ENCODE measurements at regions not wholly inside any gene's neighbourhood (a gene's known extent, or its start where the extent isn't known, plus 50 kb on each side); places are given as distances from the start of the nearest gene placed in this dataset.

GRCh38 chr14:27721760-27722159 is 1044.8 kb upstream of the FOXG1 start:
- H3K9ac ChIP-seq (ENCODE audit: low read depth, low read length) = no peak overlapping the region
- H3K4me1 ChIP-seq (ENCODE audit: insufficient read depth, low read length) = no peaks in the 10 kb centered on the region
- H2AFZ ChIP-seq (ENCODE audit: low read depth, low read length) = no peak overlapping the region
- no peaks in the 10 kb centered on the region for H3K79me2 ChIP-seq (ENCODE audit: insufficient read depth, low read length)
- no peak overlapping the region for H3K4me2 ChIP-seq (ENCODE audit: insufficient read depth, low read length)
- H3K4me3 ChIP-seq (ENCODE audit: low read depth in 1 of 2, low read length in 2 of 2) = no peak overlapping the region
- no peak for ATAC-seq (ENCODE audit: insufficient read depth, low read depth)
- no peak overlapping the region for H3K27ac ChIP-seq (ENCODE audit: low read length)
- no peak for TF ChIP-seq CTCF (IDR thresholded peaks at IDR 0.05; ENCODE audit: borderline replicate concordance, extremely low read depth, low read length, poor library complexity, severe bottlenecking)
- no peak for TF ChIP-seq EZH2 (IDR thresholded peaks at IDR 0.05; ENCODE audit: borderline replicate concordance, low read depth, low read length, severe bottlenecking)
- H3K9me3 ChIP-seq (ENCODE audit: insufficient read depth, low read length, severe bottlenecking) = peaks cover 2% of the 10 kb centered on the region
- no peaks in the 10 kb centered on the region for H4K20me1 ChIP-seq (ENCODE audit: insufficient read depth, low read length)
- no peaks in the 10 kb centered on the region for H3K27me3 ChIP-seq (ENCODE audit: insufficient read depth, low read length, poor library complexity)
- no peak for DNase-seq
- no peaks in the 10 kb centered on the region for H3K36me3 ChIP-seq (ENCODE audit: insufficient read depth, low read length)

GRCh38 chr14:27725482-27725881 is 1041.1 kb upstream of the FOXG1 start:
- DNase-seq (no peak), ATAC-seq (ENCODE audit: insufficient read depth, low read depth) (no peak)
- H3K9ac ChIP-seq (ENCODE audit: low read depth, low read length) = no peak overlapping the region
- no peaks in the 10 kb centered on the region for H3K27me3 ChIP-seq (ENCODE audit: insufficient read depth, low read length, poor library complexity)
- no peaks in the 10 kb centered on the region for H4K20me1 ChIP-seq (ENCODE audit: insufficient read depth, low read length)
- no peak overlapping the region for H3K4me2 ChIP-seq (ENCODE audit: insufficient read depth, low read length)
- no peak overlapping the region for H3K27ac ChIP-seq (ENCODE audit: low read length)
- H2AFZ ChIP-seq (ENCODE audit: low read depth, low read length) = no peak overlapping the region
- H3K4me1 ChIP-seq (ENCODE audit: insufficient read depth, low read length) = no peaks in the 10 kb centered on the region
- H3K79me2 ChIP-seq (ENCODE audit: insufficient read depth, low read length) = no peaks in the 10 kb centered on the region
- H3K9me3 ChIP-seq (ENCODE audit: insufficient read depth, low read length, severe bottlenecking) = no peaks in the 10 kb centered on the region
- no peaks in the 10 kb centered on the region for H3K36me3 ChIP-seq (ENCODE audit: insufficient read depth, low read length)
- TF ChIP-seq EZH2 (IDR thresholded peaks at IDR 0.05; ENCODE audit: borderline replicate concordance, low read depth, low read length, severe bottlenecking) = no peak
- TF ChIP-seq CTCF (IDR thresholded peaks at IDR 0.05; ENCODE audit: borderline replicate concordance, extremely low read depth, low read length, poor library complexity, severe bottlenecking) = no peak
- H3K4me3 ChIP-seq (ENCODE audit: low read depth in 1 of 2, low read length in 2 of 2) = no peak overlapping the region

- Histone ChIP-seq H3K9ac (ENCODE audit: low read depth, low read length) (no peak overlapping the region), H4K20me1 (ENCODE audit: insufficient read depth, low read length) (no peaks in the 10 kb centered on the region), H2AFZ (ENCODE audit: low read depth, low read length) (no peak overlapping the region), H3K4me2 (ENCODE audit: insufficient read depth, low read length) (no peak overlapping the region), H3K4me1 (ENCODE audit: insufficient read depth, low read length) (no peaks in the 10 kb centered on the region), H3K4me3 (ENCODE audit: low read depth in 1 of 2, low read length in 2 of 2) (no peak overlapping the region), H3K27me3 (ENCODE audit: insufficient read depth, low read length, poor library complexity) (no peaks in the 10 kb centered on the region), H3K79me2 (ENCODE audit: insufficient read depth, low read length) (no peaks in the 10 kb centered on the region), H3K36me3 (ENCODE audit: insufficient read depth, low read length) (no peaks in the 10 kb centered on the region), H3K27ac (ENCODE audit: low read length) (no peak overlapping the region), H3K9me3 (ENCODE audit: insufficient read depth, low read length, severe bottlenecking) (no peaks in the 10 kb centered on the region)
- TF ChIP-seq CTCF (IDR thresholded peaks at IDR 0.05; ENCODE audit: borderline replicate concordance, extremely low read depth, low read length, poor library complexity, severe bottlenecking) (no peak), EZH2 (IDR thresholded peaks at IDR 0.05; ENCODE audit: borderline replicate concordance, low read depth, low read length, severe bottlenecking) (no peak)
- ATAC-seq (ENCODE audit: insufficient read depth, low read depth) (no peak), DNase-seq (no peak)
Measured at GRCh38 chr14:27727251-27727770, 1039.3 kb upstream of the FOXG1 start.

GRCh38 chr14:27730204-27730603 is 1036.4 kb upstream of the FOXG1 start:
- H3K9me3 ChIP-seq (ENCODE audit: insufficient read depth, low read length, severe bottlenecking) = no peaks in the 10 kb centered on the region
- no peaks in the 10 kb centered on the region for H3K36me3 ChIP-seq (ENCODE audit: insufficient read depth, low read length)
- H2AFZ ChIP-seq (ENCODE audit: low read depth, low read length) = no peak overlapping the region
- no peak overlapping the region for H3K4me2 ChIP-seq (ENCODE audit: insufficient read depth, low read length)
- DNase-seq (no peak), ATAC-seq (ENCODE audit: insufficient read depth, low read depth) (no peak)
- H3K4me1 ChIP-seq (ENCODE audit: insufficient read depth, low read length) = no peaks in the 10 kb centered on the region
- H4K20me1 ChIP-seq (ENCODE audit: insufficient read depth, low read length) = no peaks in the 10 kb centered on the region
- TF ChIP-seq EZH2 (IDR thresholded peaks at IDR 0.05; ENCODE audit: borderline replicate concordance, low read depth, low read length, severe bottlenecking) (no peak), CTCF (IDR thresholded peaks at IDR 0.05; ENCODE audit: borderline replicate concordance, extremely low read depth, low read length, poor library complexity, severe bottlenecking) (no peak)
- no peak overlapping the region for H3K4me3 ChIP-seq (ENCODE audit: low read depth in 1 of 2, low read length in 2 of 2)
- H3K27ac ChIP-seq (ENCODE audit: low read length) = no peak overlapping the region
- H3K9ac ChIP-seq (ENCODE audit: low read depth, low read length) = no peak overlapping the region
- no peaks in the 10 kb centered on the region for H3K79me2 ChIP-seq (ENCODE audit: insufficient read depth, low read length)
- H3K27me3 ChIP-seq (ENCODE audit: insufficient read depth, low read length, poor library complexity) = no peaks in the 10 kb centered on the region
